ENCODE measurements at regions not wholly inside any gene's neighbourhood (a gene's known extent, or its start where the extent isn't known, plus 50 kb on each side); places are given as distances from the start of the nearest gene placed in this dataset.
"Not testable (repeated sequence)": the region's sequence is repeated elsewhere in the genome, so short reads cannot be mapped to it uniquely, and the experiment has no call there.

GRCh38 chr3:144523396-144523795 lies 551.8 kb downstream of the DIPK2A start:
- no peak for DNase-seq (ENCODE audit: low spot score)

GRCh38 chr3:144524531-144524930 lies 552.9 kb downstream of the DIPK2A start:
- DNase-seq (ENCODE audit: low spot score), result no peak

GRCh38 chr3:144529566-144529965 lies 557.9 kb downstream of the DIPK2A start:
- DNase-seq (ENCODE audit: low spot score), result no peak

- DNase-seq (ENCODE audit: low spot score), result no peak
Measured at GRCh38 chr3:144544871-144545270, 573.2 kb downstream of the DIPK2A start.

GRCh38 chr3:144546539-144546938 lies 574.9 kb downstream of the DIPK2A start:
- DNase-seq (ENCODE audit: low spot score), result no peak

- DNase-seq (ENCODE audit: low spot score), result no peak
Measured at GRCh38 chr3:144548346-144548745, 576.7 kb downstream of the DIPK2A start.

GRCh38 chr3:144549166-144549565 lies 577.5 kb downstream of the DIPK2A start:
- DNase-seq (ENCODE audit: low spot score), result no peak

- no peak for DNase-seq (ENCODE audit: low spot score)
Measured at GRCh38 chr3:144552346-144553057, 580.9 kb downstream of the DIPK2A start.

- DNase-seq (ENCODE audit: low spot score), result no peak
Measured at GRCh38 chr3:144553301-144553700, 581.7 kb downstream of the DIPK2A start.

GRCh38 chr3:144554889-144555288 lies 583.3 kb downstream of the DIPK2A start:
- no peak for DNase-seq (ENCODE audit: low spot score)

GRCh38 chr3:144556392-144556791 lies 584.8 kb downstream of the DIPK2A start:
- DNase-seq (ENCODE audit: low spot score), result no peak

- DNase-seq (ENCODE audit: low spot score), result no peak
Measured at GRCh38 chr3:144557515-144557914, 585.9 kb downstream of the DIPK2A start.

- DNase-seq (ENCODE audit: low spot score), result no peak
Measured at GRCh38 chr3:144564011-144564410, 592.4 kb downstream of the DIPK2A start.

- DNase-seq (ENCODE audit: low spot score), result no peak
Measured at GRCh38 chr3:144566320-144566719, 594.7 kb downstream of the DIPK2A start.

GRCh38 chr3:144569651-144570050 lies 598.0 kb downstream of the DIPK2A start:
- DNase-seq (ENCODE audit: low spot score), result no peak

GRCh38 chr3:144583871-144584270 lies 612.2 kb downstream of the DIPK2A start:
- no peak for DNase-seq (ENCODE audit: low spot score)

- DNase-seq (ENCODE audit: low spot score), result no peak
Measured at GRCh38 chr3:144585408-144585807, 613.8 kb downstream of the DIPK2A start.

GRCh38 chr3:144585953-144586352 lies 614.3 kb downstream of the DIPK2A start:
- DNase-seq (ENCODE audit: low spot score), result no peak

- no peak for DNase-seq (ENCODE audit: low spot score)
Measured at GRCh38 chr3:144586382-144586781, 614.8 kb downstream of the DIPK2A start.

GRCh38 chr3:144590854-144591253 lies 619.2 kb downstream of the DIPK2A start:
- no peak for DNase-seq (ENCODE audit: low spot score)

GRCh38 chr3:144593881-144594280 lies 622.3 kb downstream of the DIPK2A start:
- no peak for DNase-seq (ENCODE audit: low spot score)

GRCh38 chr3:144620236-144620635 lies 648.6 kb downstream of the DIPK2A start:
- not testable (repeated sequence) for DNase-seq (ENCODE audit: low spot score)

GRCh38 chr3:144622845-144623244 lies 651.2 kb downstream of the DIPK2A start:
- DNase-seq (ENCODE audit: low spot score), result no peak

GRCh38 chr3:144624656-144625055 lies 653.0 kb downstream of the DIPK2A start:
- no peak for DNase-seq (ENCODE audit: low spot score)
